ENCODE measurements at regions not wholly inside any gene's neighbourhood (a gene's known extent, or its start where the extent isn't known, plus 50 kb on each side); places are given as distances from the start of the nearest gene placed in this dataset.

DNA sequence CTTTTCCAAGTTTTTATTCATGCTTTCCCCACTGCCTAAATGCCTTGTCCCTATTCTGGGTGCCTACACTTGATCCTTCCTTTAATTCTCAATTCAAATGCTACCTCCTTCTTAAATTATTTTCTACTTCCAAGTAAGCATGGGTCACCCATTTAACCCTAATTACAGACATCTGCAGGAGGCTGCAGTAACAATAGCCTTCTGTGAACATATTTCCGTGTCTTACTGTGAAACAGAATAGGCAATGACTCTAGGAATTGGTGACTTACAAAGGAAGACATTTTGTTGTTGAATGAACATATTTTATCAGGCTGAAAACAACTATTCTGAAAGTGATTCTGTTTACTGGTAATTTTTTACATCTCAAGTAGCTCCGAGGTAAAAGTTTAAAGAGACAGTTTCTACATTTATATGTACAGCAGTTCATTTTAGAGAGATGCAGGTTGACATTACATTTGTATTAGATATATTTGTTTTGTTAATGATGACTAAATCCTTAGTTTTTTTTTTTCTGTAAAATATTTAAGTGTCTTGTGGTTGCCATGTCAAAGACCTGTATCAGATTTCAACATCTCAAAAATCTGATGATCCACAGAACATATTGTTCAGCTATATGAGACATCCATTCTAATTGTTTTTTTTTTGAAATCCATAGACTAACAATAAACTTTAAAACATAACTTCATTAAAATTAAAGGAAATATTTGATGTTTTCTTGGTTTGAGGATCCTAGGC, 316.8 kb downstream of the CASP12 start (continued):
- TF ChIP-seq, protein P1, sequence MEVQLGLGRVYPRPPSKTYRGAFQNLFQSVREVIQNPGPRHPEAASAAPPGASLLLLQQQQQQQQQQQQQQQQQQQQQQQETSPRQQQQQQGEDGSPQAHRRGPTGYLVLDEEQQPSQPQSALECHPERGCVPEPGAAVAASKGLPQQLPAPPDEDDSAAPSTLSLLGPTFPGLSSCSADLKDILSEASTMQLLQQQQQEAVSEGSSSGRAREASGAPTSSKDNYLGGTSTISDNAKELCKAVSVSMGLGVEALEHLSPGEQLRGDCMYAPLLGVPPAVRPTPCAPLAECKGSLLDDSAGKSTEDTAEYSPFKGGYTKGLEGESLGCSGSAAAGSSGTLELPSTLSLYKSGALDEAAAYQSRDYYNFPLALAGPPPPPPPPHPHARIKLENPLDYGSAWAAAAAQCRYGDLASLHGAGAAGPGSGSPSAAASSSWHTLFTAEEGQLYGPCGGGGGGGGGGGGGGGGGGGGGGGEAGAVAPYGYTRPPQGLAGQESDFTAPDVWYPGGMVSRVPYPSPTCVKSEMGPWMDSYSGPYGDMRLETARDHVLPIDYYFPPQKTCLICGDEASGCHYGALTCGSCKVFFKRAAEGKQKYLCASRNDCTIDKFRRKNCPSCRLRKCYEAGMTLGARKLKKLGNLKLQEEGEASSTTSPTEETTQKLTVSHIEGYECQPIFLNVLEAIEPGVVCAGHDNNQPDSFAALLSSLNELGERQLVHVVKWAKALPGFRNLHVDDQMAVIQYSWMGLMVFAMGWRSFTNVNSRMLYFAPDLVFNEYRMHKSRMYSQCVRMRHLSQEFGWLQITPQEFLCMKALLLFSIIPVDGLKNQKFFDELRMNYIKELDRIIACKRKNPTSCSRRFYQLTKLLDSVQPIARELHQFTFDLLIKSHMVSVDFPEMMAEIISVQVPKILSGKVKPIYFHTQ (CRISPR knock-in tag; IDR thresholded peaks at IDR 0.05), result peak; percentile 64; the same call in 1 of the 2 replicates
- no peak for TF ChIP-seq ZNF232 (CRISPR knock-in tag; IDR thresholded peaks at IDR 0.05)
- no peak for TF ChIP-seq KAT7 (CRISPR knock-in tag; IDR thresholded peaks at IDR 0.05; ENCODE audit: borderline replicate concordance)
- TF ChIP-seq, protein P2, sequence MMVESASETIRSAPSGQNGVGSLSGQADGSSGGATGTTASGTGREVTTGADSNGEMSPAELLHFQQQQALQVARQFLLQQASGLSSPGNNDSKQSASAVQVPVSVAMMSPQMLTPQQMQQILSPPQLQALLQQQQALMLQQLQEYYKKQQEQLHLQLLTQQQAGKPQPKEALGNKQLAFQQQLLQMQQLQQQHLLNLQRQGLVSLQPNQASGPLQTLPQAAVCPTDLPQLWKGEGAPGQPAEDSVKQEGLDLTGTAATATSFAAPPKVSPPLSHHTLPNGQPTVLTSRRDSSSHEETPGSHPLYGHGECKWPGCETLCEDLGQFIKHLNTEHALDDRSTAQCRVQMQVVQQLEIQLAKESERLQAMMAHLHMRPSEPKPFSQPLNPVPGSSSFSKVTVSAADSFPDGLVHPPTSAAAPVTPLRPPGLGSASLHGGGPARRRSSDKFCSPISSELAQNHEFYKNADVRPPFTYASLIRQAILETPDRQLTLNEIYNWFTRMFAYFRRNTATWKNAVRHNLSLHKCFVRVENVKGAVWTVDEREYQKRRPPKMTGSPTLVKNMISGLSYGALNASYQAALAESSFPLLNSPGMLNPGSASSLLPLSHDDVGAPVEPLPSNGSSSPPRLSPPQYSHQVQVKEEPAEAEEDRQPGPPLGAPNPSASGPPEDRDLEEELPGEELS (CRISPR knock-in tag; IDR thresholded peaks at IDR 0.05), result peak; percentile 68; the same call in 1 of the 2 replicates
- TF ChIP-seq NR1H2 (CRISPR knock-in tag; IDR thresholded peaks at IDR 0.05), result no peak
- TF ChIP-seq SP1 (CRISPR knock-in tag; conservative IDR thresholded peaks at IDR 0.05), result peak; percentile 59
- TF ChIP-seq, protein P3, sequence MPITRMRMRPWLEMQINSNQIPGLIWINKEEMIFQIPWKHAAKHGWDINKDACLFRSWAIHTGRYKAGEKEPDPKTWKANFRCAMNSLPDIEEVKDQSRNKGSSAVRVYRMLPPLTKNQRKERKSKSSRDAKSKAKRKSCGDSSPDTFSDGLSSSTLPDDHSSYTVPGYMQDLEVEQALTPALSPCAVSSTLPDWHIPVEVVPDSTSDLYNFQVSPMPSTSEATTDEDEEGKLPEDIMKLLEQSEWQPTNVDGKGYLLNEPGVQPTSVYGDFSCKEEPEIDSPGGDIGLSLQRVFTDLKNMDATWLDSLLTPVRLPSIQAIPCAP (CRISPR knock-in tag; IDR thresholded peaks at IDR 0.05), result no peak
- TF ChIP-seq, protein P4, sequence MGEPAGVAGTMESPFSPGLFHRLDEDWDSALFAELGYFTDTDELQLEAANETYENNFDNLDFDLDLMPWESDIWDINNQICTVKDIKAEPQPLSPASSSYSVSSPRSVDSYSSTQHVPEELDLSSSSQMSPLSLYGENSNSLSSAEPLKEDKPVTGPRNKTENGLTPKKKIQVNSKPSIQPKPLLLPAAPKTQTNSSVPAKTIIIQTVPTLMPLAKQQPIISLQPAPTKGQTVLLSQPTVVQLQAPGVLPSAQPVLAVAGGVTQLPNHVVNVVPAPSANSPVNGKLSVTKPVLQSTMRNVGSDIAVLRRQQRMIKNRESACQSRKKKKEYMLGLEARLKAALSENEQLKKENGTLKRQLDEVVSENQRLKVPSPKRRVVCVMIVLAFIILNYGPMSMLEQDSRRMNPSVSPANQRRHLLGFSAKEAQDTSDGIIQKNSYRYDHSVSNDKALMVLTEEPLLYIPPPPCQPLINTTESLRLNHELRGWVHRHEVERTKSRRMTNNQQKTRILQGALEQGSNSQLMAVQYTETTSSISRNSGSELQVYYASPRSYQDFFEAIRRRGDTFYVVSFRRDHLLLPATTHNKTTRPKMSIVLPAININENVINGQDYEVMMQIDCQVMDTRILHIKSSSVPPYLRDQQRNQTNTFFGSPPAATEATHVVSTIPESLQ (CRISPR knock-in tag; IDR thresholded peaks at IDR 0.05), result no peak
- TF ChIP-seq, protein P5, sequence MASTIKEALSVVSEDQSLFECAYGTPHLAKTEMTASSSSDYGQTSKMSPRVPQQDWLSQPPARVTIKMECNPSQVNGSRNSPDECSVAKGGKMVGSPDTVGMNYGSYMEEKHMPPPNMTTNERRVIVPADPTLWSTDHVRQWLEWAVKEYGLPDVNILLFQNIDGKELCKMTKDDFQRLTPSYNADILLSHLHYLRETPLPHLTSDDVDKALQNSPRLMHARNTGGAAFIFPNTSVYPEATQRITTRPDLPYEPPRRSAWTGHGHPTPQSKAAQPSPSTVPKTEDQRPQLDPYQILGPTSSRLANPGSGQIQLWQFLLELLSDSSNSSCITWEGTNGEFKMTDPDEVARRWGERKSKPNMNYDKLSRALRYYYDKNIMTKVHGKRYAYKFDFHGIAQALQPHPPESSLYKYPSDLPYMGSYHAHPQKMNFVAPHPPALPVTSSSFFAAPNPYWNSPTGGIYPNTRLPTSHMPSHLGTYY (CRISPR knock-in tag; IDR thresholded peaks at IDR 0.05), result no peak
- no peak for TF ChIP-seq CREB1 (CRISPR knock-in tag; IDR thresholded peaks at IDR 0.05)
- peak; percentile 79; the same call in 1 of the 2 replicates for TF ChIP-seq TEAD1 (CRISPR knock-in tag; IDR thresholded peaks at IDR 0.05)
- no peak for TF ChIP-seq ZNF138 (CRISPR knock-in tag; conservative IDR thresholded peaks at IDR 0.05)
- TF ChIP-seq, protein P6, sequence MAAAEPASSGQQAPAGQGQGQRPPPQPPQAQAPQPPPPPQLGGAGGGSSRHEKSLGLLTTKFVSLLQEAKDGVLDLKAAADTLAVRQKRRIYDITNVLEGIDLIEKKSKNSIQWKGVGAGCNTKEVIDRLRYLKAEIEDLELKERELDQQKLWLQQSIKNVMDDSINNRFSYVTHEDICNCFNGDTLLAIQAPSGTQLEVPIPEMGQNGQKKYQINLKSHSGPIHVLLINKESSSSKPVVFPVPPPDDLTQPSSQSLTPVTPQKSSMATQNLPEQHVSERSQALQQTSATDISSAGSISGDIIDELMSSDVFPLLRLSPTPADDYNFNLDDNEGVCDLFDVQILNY (CRISPR knock-in tag; IDR thresholded peaks at IDR 0.05), result no peak
- TF ChIP-seq, protein P7, sequence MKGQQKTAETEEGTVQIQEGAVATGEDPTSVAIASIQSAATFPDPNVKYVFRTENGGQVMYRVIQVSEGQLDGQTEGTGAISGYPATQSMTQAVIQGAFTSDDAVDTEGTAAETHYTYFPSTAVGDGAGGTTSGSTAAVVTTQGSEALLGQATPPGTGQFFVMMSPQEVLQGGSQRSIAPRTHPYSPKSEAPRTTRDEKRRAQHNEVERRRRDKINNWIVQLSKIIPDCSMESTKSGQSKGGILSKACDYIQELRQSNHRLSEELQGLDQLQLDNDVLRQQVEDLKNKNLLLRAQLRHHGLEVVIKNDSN (CRISPR knock-in tag; IDR thresholded peaks at IDR 0.05), result no peak

DNA sequence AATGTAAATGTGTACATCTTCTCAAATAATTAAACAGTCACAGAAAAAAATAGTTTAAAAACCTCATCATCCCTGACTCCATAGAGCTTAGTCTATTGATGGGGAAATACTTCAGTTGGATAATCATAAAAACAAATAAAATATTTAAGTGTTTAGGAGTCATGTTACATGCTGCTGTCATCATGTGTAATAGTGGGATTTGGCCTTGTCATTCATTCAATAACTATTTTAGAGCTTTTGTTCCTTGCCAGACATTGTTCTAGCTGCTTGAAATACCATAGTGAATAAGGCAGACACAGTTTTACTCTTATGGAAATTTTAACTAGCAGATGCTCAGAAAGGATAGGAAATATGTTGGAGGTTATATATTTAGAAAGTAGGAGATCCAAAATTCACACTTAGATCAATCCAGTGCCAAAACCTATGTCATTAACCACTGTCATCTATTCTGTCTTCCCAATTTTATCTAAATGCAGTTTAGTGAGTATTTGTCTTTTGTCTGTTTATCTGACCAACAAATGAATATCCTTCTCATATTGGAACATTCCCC, 324.7 kb downstream of the CASP12 start:
- ATAC-seq, result no peak
- Mint-ChIP-seq H3K4me3 (no peak overlapping the region), H3K9me3 (peaks cover 39% of the 10 kb centered on the region), H3K4me1 (no peaks in the 10 kb centered on the region), H3K27me3 (ENCODE audit: low read depth) (no peaks in the 10 kb centered on the region), H3K36me3 (peaks cover 29% of the 10 kb centered on the region), H3K27ac (no peak overlapping the region)
- POLR2A ChIA-PET, result no interaction called here
- DNase-seq (ENCODE audit: low spot score), result no peak
- CTCF ChIA-PET, result no interaction called here
- TF ChIP-seq ZNF396 (CRISPR knock-in tag; IDR thresholded peaks at IDR 0.05; ENCODE audit: borderline replicate concordance) (no peak), ZBTB21 (CRISPR knock-in tag; IDR thresholded peaks at IDR 0.05; ENCODE audit: borderline replicate concordance) (no peak), GTF2I (CRISPR knock-in tag; conservative IDR thresholded peaks at IDR 0.05) (no peak), ZNF317 (CRISPR knock-in tag; IDR thresholded peaks at IDR 0.05; ENCODE audit: borderline replicate concordance, low read depth) (no peak), NFATC4 (CRISPR knock-in tag; IDR thresholded peaks at IDR 0.05) (no peak), ETV6 (CRISPR knock-in tag; IDR thresholded peaks at IDR 0.05) (no peak)
- TF ChIP-seq, protein P7 (CRISPR knock-in tag; IDR thresholded peaks at IDR 0.05), result no peak
- TF ChIP-seq, protein P8, sequence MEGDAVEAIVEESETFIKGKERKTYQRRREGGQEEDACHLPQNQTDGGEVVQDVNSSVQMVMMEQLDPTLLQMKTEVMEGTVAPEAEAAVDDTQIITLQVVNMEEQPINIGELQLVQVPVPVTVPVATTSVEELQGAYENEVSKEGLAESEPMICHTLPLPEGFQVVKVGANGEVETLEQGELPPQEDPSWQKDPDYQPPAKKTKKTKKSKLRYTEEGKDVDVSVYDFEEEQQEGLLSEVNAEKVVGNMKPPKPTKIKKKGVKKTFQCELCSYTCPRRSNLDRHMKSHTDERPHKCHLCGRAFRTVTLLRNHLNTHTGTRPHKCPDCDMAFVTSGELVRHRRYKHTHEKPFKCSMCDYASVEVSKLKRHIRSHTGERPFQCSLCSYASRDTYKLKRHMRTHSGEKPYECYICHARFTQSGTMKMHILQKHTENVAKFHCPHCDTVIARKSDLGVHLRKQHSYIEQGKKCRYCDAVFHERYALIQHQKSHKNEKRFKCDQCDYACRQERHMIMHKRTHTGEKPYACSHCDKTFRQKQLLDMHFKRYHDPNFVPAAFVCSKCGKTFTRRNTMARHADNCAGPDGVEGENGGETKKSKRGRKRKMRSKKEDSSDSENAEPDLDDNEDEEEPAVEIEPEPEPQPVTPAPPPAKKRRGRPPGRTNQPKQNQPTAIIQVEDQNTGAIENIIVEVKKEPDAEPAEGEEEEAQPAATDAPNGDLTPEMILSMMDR (IDR thresholded peaks at IDR 0.05), result no peak
